HG03139 (cell line): ENCODE measurements at regions not wholly inside any gene's neighbourhood (a gene's known extent, or its start where the extent isn't known, plus 50 kb on each side); places are given as distances from the start of the nearest gene placed in this dataset.

Source experiments
- ATAC-seq: cut with Tn5 transposase; IDR thresholded peaks from one replicate; pipeline ENCODE4 v1.9.1; 2021; ENCODE audit not compliant: unreplicated experiment

DNA sequence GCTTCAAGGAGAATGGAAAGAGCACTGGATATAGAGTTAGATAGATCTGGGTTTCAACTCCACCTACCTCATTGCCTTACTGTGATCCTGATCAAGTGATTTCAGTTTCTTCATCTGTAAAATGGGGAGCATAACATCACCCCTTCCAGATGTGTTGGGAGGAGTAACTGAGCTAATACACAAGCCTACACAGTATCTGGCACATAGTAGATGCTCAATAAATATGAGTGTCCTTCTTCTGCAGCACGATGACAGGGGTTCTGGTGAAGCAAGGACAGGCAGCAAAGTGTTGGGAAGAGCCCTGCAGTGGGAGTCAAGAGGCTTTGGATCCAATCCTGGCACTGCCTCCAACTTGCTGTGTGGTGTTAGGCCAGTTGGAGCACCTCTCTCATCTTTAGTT lies 270.0 kb downstream of the UACA start:
- no peak for ATAC-seq

DNA sequence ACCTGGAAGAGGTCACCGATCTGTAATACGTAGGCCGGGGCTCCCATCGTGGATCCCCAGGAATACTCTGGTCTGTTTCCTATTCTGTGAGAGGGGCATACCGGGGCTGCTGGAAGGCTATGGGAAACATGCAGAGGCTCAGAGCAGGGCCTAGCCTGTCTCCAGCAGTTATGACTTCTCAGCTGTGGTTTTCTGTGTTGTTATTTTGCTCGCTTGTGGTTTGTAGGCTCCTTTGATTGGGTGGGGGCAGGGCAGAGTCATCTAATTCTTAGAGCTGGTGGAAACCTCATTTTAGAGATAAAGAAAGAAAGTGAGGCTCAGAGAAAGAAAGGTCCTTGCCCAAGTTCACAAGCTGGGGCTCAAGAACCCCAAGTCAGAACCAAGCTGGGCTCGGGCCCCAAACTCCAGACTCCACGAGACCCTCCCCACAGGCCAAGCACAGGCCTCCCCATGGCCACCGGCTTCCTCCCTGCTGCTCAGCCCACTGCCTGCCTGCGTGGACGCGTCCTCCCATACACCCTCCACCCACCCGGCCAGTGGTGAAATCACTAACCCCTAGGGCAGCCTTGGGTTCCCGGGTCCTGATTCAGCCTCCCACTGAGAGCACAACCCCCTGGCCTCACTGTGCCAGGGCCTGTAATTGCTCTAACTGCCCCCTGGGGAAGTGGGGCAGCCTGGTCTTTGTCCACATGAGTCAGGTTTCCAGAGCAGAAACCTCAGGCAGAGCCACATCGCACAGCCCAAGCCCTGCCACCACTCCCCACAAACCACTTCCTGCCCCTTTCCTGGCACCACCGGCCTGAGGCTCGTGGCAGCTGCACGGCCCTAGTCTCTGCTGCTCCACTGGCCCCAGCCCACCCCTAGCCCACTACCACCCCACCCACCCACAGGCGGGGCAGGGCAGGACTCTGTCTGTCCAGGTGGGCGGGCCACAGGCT lies 270.8 kb downstream of the UACA start:
- ATAC-seq = peak; percentile 39

DNA sequence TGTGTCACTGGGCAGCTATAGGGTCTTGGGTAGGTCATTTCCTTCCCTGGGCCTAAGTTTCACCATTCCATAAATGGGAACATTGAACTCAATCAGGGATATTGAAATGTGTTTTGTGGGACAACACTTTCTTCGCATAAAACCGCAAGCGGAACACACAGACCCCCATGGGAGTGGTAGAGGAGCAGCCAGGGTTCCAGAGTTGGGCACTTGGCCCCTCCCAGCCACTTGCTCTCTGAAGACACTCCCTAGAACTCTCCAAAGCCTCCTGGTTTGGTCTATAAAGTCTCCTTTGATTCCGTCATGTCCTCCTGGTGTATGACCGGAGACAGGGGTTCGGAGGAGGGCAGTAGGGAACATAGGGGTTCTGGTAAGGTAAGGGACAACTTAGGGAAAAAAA lies 271.7 kb downstream of the UACA start:
- ATAC-seq = no peak

DNA sequence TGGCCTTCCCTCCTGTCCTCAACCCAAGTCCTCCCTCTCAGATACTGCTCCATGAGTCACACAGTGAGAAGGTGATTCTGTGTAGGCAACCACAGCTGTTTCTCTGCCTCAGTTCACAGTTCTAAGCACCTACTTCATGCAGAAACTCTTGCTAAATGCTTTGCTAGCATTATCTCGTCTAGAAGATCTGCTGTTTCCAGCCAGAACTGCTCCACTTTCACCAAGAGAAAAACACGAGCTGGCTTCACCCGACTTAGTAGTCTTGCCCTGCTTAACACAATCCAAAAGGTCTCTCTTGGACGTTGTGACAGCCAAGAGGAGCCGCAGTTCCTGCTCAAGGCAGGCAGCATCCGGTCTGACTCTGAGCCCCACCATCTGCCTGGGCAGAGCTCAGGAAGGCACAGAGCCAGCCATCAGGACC lies 272.1 kb downstream of the UACA start:
- no peak for ATAC-seq

DNA sequence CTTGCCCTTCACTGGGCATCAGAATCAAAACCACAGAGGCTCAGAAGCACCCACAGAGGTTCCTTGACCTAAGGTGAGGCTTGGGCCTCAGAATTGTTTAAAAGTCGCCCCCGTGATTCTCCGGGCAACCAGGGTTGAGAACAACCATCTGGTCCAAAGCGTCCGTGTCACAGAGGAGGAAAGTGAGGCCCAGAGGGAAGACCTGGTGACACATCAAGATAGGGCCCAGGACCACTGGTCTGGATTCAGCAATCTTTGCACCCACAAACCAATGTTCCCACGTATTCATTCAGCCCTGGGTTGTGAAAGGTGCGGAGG lies 272.6 kb downstream of the UACA start:
- no peak for ATAC-seq

DNA sequence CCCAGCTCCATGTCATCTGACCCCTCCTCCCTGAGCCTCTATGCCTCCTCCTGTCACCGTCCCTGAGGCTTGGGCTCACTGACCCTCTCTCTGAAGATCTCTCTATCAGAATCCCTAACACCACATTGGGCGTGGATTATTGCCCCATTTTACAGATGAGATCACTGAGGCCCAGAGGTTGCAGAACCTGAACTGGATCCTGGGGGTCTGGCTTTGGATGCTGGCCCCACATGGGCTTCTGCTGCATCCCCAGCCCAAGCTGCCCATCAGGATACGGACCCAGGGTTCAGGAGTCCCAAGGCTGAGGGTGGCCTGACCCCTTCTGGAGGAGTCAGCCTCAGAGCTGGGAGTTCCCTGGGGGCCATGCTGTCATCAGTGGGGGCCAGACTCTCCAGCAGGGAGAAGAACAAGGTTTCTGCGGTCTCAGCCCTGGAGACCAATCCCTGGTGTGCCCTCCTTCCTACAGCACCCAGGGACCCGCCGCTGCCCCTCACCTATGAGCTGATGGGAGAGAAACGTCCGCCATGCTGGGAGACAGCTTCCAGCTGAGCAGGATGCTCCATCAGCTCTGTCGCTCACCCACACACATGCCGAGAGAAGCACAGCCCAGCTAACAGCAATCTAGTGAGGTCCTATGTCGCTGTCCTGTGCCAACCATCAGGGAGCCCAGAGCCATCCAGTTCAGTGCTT lies 273.1 kb downstream of the UACA start:
- ATAC-seq = no peak

DNA sequence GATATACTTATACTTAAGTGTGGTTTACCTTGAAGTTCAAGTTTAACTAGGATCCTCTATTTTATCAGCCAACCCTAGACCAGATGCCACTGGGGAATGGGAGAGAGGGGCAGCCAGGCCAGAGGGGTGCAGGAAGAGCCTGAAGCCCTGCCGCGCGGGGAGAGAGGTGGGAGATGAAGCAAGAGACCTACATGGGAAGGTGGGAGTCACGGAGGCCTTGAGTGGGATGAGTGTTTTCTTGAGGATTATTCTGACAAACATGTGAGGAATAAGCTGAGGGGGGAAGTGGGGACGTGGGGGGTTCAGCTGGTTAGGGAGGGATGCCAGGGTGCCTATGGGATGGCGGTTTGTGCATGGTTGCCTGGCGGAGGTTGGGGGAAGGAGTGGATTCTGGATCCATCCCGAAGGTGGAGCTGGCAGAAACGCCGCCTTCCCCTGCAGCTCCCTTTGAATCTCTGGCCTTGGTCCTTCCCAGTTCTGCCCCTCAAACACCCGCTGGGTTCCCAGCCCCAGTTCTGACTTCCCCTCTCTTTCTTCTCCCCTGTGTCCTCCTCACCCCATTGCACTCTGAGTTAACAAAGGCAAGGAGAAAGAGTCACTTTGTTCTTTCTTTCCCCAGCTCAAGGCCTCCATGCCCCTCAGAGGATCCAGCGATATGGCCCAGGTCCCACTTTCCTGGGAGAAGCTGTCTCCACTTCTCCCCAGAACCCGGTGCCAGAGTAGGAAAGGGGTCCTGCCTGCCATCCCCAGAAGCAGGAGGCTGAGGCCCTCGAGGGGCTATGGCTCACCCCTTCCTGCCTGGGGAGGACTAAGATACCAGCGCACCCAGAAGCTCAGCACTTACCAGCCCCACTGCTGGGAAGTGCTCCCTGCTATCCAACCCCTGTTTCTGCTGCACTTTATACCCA lies 274.2 kb downstream of the UACA start:
- no peak for ATAC-seq

DNA sequence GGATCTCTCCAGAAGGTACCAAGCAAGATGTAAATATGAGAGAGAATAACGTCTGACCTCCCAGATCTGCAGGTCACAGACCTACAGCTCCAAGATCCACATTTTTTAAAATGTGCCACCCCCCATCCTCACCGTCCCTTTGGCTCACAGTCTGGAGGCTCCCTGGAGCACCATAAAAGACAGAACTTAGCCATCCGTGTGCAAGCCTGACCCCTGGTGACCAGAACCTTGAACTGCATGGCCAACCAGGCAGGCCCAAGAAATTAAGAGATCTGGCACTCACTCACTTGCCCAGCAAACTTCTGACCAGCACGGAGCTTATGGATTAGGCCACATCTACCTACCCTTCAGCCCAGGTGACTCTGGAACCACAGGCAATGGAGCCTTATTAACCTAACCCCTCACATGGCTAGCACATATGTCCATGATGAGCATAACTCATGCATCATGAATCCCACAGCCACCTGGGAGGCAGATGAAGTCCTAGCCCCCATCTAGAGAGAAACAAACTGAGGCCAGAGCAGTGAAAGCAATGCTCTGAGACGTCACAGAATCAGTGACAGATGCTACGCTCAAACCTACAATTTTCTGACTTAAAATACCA lies 275.3 kb downstream of the UACA start:
- ATAC-seq = no peak

DNA sequence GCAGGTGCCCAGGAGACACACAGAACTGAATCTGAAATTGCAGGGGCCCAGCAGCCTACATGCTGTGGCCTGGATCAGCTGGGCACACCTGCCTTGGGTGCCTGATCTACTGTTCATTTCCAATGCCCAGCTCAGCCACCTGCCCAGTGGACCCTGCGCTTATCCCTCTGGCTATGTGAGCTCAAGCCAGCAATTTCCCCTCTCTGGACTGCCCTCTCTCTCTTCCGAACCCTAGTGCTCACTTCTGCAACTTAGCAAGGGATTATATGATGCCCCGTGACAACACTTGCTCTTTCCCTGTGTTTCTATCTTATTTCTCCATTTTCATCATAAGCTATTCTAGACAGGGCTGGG lies 276.0 kb downstream of the UACA start:
- ATAC-seq = no peak

DNA sequence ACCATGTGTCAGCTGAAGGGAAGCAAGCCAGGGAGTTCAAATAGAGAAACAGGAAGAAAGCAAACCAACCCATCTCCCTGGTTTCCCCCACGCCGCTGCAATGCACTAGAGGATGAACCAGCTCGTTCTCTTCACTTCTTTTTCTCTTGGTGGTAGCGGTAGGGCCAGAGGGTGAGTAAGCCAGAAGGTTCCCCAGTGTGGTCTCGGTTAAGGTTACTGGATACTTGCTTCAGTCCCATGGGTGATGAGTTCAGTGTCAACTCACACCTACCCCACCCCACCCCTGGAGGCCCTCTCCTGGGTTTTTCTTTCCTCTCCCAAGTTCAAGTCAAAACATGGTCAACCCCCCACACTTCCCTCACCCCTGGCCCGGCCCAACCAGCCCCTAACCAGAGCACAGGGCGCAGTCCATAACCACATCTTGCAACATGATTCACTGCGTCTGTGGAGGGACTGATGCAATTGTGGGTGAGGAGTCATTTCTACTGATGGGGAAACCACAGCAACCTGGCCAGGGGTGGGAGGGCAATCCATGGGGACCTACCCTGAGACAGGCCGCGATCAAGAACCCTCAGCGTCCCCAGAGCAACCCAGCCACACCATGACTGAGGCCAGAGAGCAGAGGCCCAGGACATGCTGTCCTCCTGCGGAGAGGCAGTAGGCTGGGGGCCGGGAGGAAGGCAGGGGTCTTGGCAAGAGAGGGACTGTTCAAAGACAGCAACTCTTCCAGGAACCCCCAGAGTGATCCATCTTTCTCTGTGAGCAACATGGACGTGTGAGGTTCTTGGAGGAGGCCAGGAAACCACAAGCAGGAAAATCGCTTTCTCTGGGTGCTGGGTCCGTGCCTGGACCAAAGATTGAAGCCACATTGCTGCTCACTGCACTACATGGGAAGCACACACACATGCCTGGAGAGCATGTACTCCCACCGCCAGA lies 276.6 kb downstream of the UACA start:
- peak; percentile 57 for ATAC-seq

DNA sequence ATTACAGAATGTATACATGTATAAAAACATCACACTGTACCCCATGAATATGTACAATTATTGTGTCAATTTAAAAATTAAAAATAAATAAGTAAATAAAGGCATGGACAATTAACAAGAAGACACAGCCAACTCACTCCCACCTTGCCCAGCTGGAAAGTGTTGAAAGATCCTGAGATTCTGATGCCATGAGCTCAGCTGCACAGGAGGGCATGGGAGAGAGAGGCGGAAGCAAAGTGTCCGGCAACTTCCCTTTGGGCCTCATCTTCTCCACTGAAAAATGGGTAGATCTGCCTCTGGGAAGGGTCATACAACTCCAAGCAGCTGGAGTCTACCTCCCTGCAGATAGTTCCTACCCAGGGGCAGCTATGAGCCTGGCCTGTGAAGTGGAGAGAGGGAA lies 277.3 kb downstream of the UACA start:
- no peak for ATAC-seq

DNA sequence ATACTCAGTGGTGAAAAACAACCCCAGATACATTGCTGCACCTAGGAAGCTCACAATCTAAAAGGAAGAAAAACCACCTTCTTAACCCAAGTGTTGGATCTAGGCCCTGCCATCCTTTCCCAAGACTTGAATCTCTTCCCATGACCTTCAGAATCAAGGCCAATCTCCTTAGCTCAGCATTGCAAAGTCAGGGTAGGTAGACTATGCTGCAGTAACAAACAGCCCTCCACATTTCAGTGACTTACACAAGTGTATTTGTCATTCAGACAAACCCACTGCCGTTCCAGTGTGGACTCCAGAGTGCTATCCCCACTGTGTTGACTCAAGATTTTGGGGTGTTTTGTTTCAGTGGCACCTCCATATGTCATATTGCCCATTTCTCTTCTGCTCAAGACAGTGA lies 278.4 kb downstream of the UACA start:
- ATAC-seq = no peak

DNA sequence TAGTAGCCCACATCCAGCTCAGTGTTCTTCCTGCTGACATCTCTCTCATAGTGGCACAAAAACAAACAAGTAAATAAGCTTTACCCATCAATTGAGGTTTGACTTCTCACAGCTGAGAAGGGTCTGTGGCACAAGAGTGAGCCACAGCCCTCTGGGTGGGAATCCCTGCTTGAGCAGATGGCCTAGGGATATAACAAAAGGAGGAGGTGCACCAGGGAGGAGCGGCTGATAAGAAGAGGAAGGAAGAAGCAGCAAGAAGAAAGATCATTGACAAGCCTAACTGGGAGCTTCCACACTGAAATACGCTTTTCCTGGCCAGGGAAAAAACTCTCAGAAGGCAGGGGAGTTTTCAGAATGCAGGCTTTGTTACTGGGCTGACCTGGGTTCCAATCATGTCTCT lies 279.8 kb downstream of the UACA start:
- no peak for ATAC-seq

DNA sequence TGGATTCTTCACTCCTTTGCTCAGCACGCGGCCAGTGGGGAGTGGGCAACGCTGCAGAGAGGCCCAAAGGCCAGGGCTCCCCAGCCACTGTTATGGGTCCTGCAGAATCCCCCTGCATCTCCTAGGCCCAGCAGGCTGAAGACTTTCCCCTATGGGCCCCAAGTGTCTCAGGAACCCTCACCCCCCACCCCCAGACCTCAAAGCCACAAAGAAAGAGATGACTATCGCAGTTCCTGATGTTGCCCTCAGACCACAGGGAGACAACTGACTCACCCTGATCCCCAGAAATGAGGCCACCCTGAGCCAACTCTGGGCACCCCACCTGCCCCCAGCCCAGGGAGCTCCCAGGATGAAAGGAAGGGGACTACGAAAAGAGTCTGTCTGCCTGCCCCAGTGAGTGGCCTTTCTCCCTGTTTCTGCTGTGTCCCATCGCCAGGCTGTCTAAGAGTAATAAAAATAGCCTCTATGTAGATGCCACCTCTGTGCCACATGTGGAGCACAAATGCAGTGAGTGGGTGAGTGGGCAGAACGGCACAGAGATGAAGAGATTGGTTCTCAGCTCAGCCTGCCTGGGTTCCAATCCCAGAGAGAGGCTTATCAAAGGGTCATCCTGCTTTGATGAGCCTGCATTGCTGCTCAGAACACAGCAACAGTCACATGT lies 283.0 kb downstream of the UACA start:
- ATAC-seq = no peak

DNA sequence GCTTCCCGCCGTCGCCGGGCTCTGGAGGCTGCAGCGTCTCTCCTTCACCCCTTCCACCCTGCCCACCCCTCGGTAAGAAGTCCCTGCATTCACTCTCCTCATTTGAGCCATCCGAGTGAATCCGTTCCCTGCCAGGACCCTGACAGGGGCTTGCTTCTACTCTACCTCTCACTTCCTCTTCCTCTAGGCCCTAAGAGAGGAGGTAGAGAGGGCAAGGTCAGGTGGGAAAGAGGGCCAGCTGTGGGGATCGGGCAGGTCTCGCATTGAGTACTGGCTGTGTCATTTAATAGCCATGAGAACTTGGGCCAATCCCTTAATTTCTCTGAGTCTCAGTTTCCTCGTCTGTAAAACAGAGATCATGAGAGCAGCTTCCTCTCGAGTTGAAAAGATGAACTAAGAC lies 283.6 kb downstream of the UACA start:
- no peak for ATAC-seq

DNA sequence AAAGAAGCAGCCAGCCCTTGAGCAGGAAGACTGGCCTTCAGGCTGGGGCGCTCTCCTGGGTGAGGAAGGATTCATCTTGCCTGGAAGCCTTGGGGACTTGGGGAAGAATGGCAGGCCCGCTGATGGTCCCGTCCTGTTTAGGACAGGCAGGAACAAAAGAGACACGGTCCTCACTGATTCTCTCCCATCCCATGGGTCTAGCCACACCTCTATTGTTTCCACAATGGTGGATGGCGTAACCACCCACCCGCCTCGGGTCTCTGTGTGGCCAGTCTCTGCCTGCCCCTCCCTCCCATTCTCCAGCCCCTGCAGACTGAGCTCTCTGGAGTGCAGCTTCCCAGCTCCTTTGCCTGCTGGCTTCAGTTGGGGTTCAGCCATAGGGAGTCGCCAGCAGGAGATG lies 284.3 kb downstream of the UACA start:
- no peak for ATAC-seq

DNA sequence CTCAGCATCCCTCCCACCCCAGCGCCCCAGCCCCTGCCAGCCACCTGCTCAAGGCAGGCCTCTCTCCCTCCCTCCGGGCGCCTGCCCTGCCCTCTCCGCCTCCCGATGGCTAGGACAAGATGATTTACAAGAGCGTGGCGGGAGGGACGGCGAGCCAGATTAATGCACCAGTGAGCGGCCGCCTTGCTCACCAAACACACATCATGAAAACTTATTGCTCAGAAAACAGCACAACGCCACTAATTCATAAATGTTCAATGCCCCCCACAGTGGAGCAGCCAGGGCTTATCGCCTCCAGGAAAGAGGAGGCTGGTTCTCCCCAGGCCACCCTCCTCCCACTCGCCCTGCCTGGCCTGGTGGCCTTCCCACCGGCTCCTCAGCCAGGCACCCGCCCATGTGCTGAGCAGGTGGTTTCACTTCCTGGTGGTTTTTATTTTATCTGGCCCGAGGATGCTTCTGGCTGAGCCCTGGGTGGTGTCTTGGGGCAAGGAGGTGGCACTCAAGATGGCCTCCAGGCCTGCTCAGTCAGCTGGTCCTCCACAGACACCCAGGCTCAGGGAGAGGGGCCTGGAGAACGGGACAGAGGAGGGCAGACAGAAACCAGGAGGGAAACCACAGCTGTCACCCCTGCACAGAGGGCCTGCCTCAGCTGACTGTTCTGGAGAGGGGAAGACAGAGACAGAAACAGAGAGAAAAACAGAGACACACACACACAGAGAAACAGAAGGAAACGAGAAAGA lies 284.9 kb downstream of the UACA start:
- no peak for ATAC-seq

DNA sequence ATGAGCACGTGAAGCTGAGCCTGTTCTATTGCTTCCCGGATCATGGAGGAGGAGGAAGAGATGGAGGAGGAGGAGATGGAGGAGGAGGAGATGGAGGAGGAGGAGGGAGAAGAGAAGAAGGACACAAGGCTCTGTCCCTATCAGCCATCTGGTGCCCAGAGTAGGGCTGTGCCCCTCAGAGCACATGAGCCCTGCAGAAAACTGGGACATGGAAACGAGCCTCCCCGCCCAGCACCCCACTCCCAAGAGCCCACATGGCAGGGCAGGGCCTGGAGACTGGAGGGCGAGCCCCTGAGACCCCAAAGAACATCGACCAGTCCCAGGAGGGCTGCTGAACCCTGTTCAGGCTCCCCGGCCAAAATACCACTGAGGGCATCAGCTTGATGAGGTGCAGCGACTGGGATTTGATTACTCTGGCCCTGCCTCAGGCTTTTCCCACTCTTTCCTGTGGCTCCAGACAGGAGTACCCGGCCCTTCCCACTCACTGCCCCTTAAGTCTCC lies 285.6 kb downstream of the UACA start:
- no peak for ATAC-seq

DNA sequence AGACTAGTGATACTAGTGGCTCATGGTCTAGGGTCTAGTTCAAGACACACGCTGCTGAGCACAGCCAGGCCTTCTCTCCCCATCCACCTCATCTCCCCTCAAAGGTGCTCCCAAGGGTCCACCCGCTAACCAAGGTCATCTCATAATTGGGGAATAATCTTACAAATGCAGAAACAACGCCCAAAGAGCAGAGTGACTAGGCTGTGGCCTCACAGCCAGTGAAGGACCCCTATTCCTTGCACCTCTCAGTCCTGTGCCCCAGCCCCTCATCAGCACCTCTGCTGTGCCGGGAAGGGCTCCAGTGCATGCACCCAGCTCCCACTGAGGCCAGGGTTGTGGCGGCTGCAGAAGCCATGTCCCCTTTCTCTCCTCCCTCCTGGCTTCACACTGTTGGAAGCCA lies 286.9 kb downstream of the UACA start:
- ATAC-seq = no peak
